ENCODE measurements at regions not wholly inside any gene's neighbourhood (a gene's known extent, or its start where the extent isn't known, plus 50 kb on each side); places are given as distances from the start of the nearest gene placed in this dataset.
"Not testable (repeated sequence)": the region's sequence is repeated elsewhere in the genome, so short reads cannot be mapped to it uniquely, and the experiment has no call there.

DNA sequence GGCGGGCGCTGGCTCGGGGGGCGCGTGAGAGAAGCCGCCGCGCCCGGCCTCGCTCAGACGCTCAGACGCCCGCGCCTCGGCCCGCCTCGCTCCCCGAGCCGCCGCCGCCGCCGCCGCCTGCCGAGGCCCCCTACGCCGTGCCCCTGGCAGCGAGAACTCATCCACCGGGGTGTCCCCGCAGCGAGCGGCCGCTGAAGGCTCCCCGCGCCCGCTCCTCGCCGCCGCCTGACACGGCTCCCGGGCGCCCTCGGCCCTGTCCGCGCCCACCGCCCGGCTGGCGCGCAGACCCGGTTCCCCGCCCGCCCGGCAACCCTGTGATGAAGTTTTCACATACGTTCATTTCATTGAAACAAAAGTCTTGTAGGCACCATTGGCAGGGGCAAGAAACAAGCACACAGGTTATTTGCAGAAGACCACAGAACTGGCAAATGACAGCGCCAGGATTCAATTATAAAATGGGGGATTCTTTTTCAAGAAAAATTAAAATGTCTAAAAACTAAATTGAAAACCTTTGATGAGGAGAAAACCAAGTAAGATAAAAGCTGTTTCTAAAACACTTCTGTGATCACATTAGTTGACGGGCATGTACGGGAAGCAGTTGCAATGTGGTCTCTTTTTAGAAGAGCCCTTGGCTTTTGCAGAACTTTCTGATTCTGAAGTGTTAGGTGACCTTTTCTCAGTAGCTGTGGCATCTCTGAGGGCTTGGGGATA, 50.5 kb upstream of the TUBA3D start:
- H3K4me3 ChIP-seq, result peak overlapping the region; percentile 30 to 41 (median 40)
- no peak overlapping the region for H3K27ac ChIP-seq
- WGBS, 10 experiments, result 0 to 93% (median 50%) methylated on average over 2 to 5 of the region's 57 CpGs; no CpG with 5 or more reads in 2 of the 10 experiments
- ATAC-seq (replicated peaks in 6 of 8), result peak in 6 of 8 experiments; percentile 59 to 76 (median 68)
- in situ Hi-C loops (cut with MboI; ENCODE audit: low pct_unique_long_range_greater_than_20kb in 2 of 9, low sequenced_read_pairs in 9 of 9, unreplicated experiment in 9 of 9), result no loop called here
- H3K4me1 ChIP-seq (replicated peaks in 1 of 2), result peaks cover 0 to 4% of the 10 kb centered on the region in 2 donors

- H3K27ac ChIP-seq, result not testable (repeated sequence)
- WGBS, 10 experiments, result 100% methylated on average over 1 to 2 of the region's 50 CpGs; no CpG with 5 or more reads in 8 of the 10 experiments
- peak in 5 of 8 experiments; percentile 9 to 46 (median 40) for ATAC-seq (replicated peaks in 6 of 8)
- Histone ChIP-seq H3K4me1 (replicated peaks in 1 of 2) (peaks cover 2 to 10% of the 10 kb centered on the region in 2 donors), H3K4me3 (peak overlapping the region; percentile 24 to 41 (median 36))
- in situ Hi-C loops (cut with MboI; ENCODE audit: low pct_unique_long_range_greater_than_20kb in 2 of 9, low sequenced_read_pairs in 9 of 9, unreplicated experiment in 9 of 9), result loop anchor here in 1 of 9 experiments (25.0 kb wide), 1 partner anchor 238 kb away; no protein-coding TSS in a partner anchor
These were observed 51.3 kb upstream of the TUBA3D start for GRCh38 chr2:131424605-131425114.

GRCh38 chr2:131420751-131421150, 55.2 kb upstream of the TUBA3D start:
- in situ Hi-C loops (cut with MboI; ENCODE audit: low pct_unique_long_range_greater_than_20kb in 2 of 9, low sequenced_read_pairs in 9 of 9, unreplicated experiment in 9 of 9), result loop anchor here in 1 of 9 experiments (25.0 kb wide), 1 partner anchor 242 kb away; no protein-coding TSS in a partner anchor
- not testable (repeated sequence) for ATAC-seq (replicated peaks in 6 of 8); H3K27ac ChIP-seq; H3K4me3 ChIP-seq
- 0 to 100% (median 43%) methylated on average over 1 to 2 of the region's 3 CpGs; no CpG with 5 or more reads in 3 of the 10 experiments for WGBS, 10 experiments
- H3K4me1 ChIP-seq (replicated peaks in 1 of 2), result peaks cover 7 to 14% of the 10 kb centered on the region in 2 donors

DNA sequence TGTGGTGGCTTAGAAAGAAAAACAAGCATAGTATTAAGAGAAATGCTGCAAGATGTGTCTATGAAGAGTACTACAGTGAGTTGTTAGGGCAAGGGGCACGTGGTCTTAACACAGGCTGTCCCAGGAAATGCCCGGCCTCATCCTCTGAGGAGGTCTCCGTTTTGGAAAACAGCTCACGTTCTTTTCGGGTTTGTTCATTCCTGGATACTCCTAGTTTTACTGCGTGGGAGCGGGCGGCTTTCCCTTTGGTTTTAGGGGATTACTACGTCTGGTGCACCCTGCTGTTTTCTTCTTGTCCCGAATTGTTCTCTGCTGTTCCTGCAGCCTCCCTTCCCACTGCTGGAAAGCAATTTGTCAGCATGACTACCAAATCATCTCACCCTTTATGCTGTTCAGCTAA, 55.5 kb upstream of the RAB6D start:
- peak in 5 of 8 experiments; percentile 28 to 64 (median 54) for ATAC-seq (replicated peaks in 6 of 8)
- WGBS, 10 experiments, result 0 to 13% (median 7%) methylated on average over 1 to 10 of the region's 10 CpGs; no CpG with 5 or more reads in 2 of the 10 experiments
- Histone ChIP-seq H3K4me1 (replicated peaks in 1 of 2) (peaks cover 7 to 12% of the 10 kb centered on the region in 2 donors), H3K27ac (no peak overlapping the region), H3K4me3 (no peak overlapping the region)
- in situ Hi-C loops (cut with MboI; ENCODE audit: low pct_unique_long_range_greater_than_20kb in 2 of 9, low sequenced_read_pairs in 9 of 9, unreplicated experiment in 9 of 9), result loop anchor here in 1 of 9 experiments (25.0 kb wide), 1 partner anchor 243 kb away; no protein-coding TSS in a partner anchor

DNA sequence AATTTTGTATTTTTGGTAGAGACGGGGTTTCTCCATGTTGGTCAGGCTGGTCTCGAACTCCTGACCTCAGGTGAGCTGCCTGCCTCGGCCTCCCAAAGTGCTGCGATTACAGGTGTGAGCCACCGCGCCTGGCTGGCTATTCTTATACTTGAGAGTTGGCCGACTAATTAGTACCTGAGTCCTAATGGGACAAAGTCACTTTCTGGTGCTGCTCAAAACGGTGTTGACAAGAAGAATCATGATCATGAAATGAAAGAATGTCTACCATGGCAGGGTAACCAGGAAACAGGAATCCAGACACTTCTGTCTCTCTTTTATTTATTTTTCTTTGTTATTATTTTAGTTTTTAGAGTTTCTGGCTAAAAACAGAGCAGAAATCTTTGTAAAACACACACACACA, 54.7 kb upstream of the RAB6D start:
- ATAC-seq (replicated peaks in 6 of 8), result no peak
- WGBS, 10 experiments, result 57 to 100% (median 70%) methylated on average over 1 to 6 of the region's 8 CpGs; no CpG with 5 or more reads in 4 of the 10 experiments
- in situ Hi-C loops (cut with MboI; ENCODE audit: low pct_unique_long_range_greater_than_20kb in 2 of 9, low sequenced_read_pairs in 9 of 9, unreplicated experiment in 9 of 9), result loop anchor here in 1 of 9 experiments (25.0 kb wide), 1 partner anchor 244 kb away; no protein-coding TSS in a partner anchor
- Histone ChIP-seq H3K4me3 (no peak overlapping the region), H3K27ac (no peak overlapping the region), H3K4me1 (replicated peaks in 1 of 2) (peaks cover 7 to 12% of the 10 kb centered on the region in 2 donors)

DNA sequence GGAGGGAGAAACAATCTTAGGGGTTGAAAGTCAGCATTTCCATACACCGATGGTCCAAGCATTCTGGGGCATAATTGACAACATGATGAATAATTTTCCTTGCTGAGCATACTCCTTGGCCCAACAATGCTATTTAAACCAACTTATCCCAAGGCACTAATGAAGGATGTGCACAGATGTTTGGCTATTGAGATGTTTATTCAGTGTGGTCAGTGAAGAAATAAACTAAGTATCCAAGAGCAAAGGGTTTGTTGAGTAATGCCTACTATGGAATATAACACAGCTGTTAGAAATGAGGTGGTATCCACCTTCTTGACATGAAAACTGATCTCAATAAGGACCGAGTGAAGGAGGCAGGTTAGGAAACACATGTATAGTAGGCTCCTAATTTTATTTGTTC, 53.9 kb upstream of the RAB6D start:
- H3K4me1 ChIP-seq (replicated peaks in 1 of 2), result peaks cover 7 to 12% of the 10 kb centered on the region in 2 donors
- 0 to 80% (median 22%) methylated on average over 1 to 2 of the region's 2 CpGs; no CpG with 5 or more reads in 2 of the 10 experiments for WGBS, 10 experiments
- ATAC-seq (replicated peaks in 6 of 8), result no peak
- H3K4me3 ChIP-seq, result no peak overlapping the region
- H3K27ac ChIP-seq, result no peak overlapping the region
- in situ Hi-C loops (cut with MboI; ENCODE audit: low pct_unique_long_range_greater_than_20kb in 2 of 9, low sequenced_read_pairs in 9 of 9, unreplicated experiment in 9 of 9), result loop anchor here in 1 of 9 experiments (25.0 kb wide), 1 partner anchor 244 kb away; no protein-coding TSS in a partner anchor

DNA sequence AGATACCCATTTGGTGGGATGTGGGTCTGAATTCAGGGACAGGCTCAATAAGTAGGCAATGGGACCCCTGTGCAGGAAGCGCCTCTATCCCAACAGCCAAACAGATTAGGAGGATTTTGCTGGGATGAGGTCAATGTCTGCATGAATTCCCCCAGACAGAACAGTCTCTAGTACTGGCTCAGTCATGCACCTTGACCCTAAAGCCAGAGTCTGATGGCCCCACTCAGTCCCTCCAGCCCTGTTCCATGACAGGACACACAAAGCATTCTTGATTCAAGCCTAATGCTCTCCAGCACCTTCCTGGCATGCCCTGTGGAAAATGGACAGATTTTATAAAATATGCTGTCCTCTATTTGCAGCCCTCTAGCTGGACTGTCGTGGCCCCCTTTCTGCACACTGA, 49.8 kb upstream of the RAB6D start:
- H3K4me1 ChIP-seq (replicated peaks in 1 of 2), result no peaks in the 10 kb centered on the region
- no peak for ATAC-seq (replicated peaks in 6 of 8)
- in situ Hi-C loops (cut with MboI; ENCODE audit: low pct_unique_long_range_greater_than_20kb in 2 of 9, low sequenced_read_pairs in 9 of 9, unreplicated experiment in 9 of 9), result loop anchor here in 1 of 9 experiments (25.0 kb wide), 1 partner anchor 249 kb away; no protein-coding TSS in a partner anchor
- no peak overlapping the region for H3K27ac ChIP-seq
- H3K4me3 ChIP-seq, result no peak overlapping the region
- 13 to 100% (median 57%) methylated on average over 1 to 2 of the region's 2 CpGs; no CpG with 5 or more reads in 5 of the 10 experiments for WGBS, 10 experiments
